Mammary epithelial cell (primary cell): ENCODE measurements at regions not wholly inside any gene's neighbourhood (a gene's known extent, or its start where the extent isn't known, plus 50 kb on each side); places are given as distances from the start of the nearest gene placed in this dataset.

ENCODE experiments used
- EZH2 ChIP-seq: IDR thresholded peaks from 2 replicates; pipeline ENCODE4 v1.6.1; 2012; ENCODE audit warnings: low read length, inconsistent platforms, borderline replicate concordance
- TF ChIP-seq, protein P1 (sequence below), 2 donors: IDR thresholded peaks in 1 of 2; conservative IDR thresholded peaks in 1 of 2; 2 replicates each; pipeline ENCODE4 v1.5.1; 2011 to 2012; ENCODE audit warnings: inconsistent platforms in 2 of 2, low read length in 2 of 2, mild to moderate bottlenecking in 2 of 2, control low read depth in 1 of 2, low read depth in 1 of 2; ENCODE audit not compliant: insufficient read depth in 1 of 2; ENCODE audit errors: extremely low read depth in 1 of 2

DNA sequence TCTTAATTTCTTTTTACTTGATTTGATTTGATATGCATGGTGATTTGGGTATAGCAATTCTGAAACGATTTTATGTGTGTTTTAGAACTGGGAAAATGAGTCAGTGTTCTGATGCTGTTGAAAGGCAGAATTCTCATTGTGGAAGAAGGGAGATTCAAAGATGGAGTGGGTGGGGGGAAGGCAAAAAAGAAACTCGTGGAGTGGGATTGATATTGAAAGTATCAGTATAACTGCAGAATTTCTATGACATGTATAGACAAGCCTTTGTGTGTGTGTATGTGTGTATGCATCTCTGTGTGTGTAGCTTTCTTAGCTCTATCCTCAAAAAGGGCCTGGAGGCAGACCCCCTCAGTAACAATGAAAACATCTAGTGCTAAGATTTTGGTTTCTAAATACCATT, 184.3 kb upstream of the OLIG3 start:
- TF ChIP-seq, protein P1, sequence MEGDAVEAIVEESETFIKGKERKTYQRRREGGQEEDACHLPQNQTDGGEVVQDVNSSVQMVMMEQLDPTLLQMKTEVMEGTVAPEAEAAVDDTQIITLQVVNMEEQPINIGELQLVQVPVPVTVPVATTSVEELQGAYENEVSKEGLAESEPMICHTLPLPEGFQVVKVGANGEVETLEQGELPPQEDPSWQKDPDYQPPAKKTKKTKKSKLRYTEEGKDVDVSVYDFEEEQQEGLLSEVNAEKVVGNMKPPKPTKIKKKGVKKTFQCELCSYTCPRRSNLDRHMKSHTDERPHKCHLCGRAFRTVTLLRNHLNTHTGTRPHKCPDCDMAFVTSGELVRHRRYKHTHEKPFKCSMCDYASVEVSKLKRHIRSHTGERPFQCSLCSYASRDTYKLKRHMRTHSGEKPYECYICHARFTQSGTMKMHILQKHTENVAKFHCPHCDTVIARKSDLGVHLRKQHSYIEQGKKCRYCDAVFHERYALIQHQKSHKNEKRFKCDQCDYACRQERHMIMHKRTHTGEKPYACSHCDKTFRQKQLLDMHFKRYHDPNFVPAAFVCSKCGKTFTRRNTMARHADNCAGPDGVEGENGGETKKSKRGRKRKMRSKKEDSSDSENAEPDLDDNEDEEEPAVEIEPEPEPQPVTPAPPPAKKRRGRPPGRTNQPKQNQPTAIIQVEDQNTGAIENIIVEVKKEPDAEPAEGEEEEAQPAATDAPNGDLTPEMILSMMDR (conservative IDR thresholded peaks at IDR 0.05 in 1 of 2, IDR thresholded peaks at IDR 0.05 in 1 of 2; ENCODE audit: extremely low read depth in 1 of 2, insufficient read depth in 1 of 2, low read depth in 1 of 2, low read length in 2 of 2): no peak
- no peak for TF ChIP-seq EZH2
